PFSK-1 (cell line): ENCODE measurements at regions not wholly inside any gene's neighbourhood (a gene's known extent, or its start where the extent isn't known, plus 50 kb on each side); places are given as distances from the start of the nearest gene placed in this dataset.

ENCODE experiments used
- POLR2AphosphoS5 ChIP-seq: IDR thresholded peaks from 2 replicates; pipeline ENCODE4 v1.6.1; 2012; ENCODE audit warnings: low read depth, mild to moderate bottlenecking, control low read depth, low read length, moderate library complexity
- REST ChIP-seq, 2 experiments: IDR thresholded peaks; 2 replicates each; pipeline versions ENCODE4 v1.6.1 to v1.8.0; 2011 to 2012; ENCODE audit warnings: low read depth in 2 of 2, low read length in 2 of 2, control low read depth in 1 of 2, inconsistent platforms in 1 of 2, mild to moderate bottlenecking in 1 of 2, moderate library complexity in 1 of 2; ENCODE audit not compliant: insufficient read depth in 1 of 2

- TF ChIP-seq POLR2AphosphoS5: no peak
- TF ChIP-seq REST (IDR thresholded peaks at IDR 0.05; ENCODE audit: insufficient read depth in 1 of 2, low read depth in 2 of 2, low read length in 2 of 2): no peak
Observed at GRCh38 chr2:18650221-18650620, 60.9 kb upstream of the NT5C1B start.
